ENCODE measurements at regions not wholly inside any gene's neighbourhood (a gene's known extent, or its start where the extent isn't known, plus 50 kb on each side); places are given as distances from the start of the nearest gene placed in this dataset.

DNA sequence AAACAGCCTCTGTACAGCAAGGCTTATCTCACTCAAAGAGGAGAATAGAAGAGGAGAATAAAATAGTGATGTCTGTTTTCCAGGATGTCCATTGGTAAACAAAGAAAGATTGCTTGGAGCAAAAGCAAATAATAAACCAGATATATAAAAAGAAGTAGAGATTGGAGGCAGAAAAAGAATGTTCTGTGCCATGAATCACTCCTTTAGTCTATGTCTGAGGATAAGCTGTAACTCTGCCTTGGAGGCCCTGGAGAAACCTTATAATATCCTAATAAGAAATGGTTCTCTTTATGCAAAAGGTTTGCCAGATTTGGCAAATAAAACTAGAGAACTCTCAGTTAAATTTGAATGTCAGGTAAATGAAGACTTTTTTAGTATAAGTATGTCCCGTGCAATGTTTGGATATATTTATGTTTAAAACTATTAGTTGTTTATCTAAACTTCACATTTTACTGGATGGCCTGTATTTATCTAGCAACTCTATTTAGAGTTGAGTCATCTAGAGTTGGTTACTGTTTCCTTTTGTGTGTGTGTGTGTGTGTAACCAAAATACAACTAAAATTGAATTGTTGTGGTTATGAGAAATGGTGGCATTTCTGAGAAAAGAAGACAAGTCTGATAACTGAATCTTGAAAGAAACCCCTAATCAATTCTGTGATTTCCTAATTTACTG lies 510.3 kb upstream of the SETBP1 start:
- Histone ChIP-seq H3K4me1 (ENCODE audit: control insufficient read depth in 2 of 3, insufficient read depth in 2 of 3, low read depth in 1 of 3, low read length in 3 of 3) (no peaks in the 10 kb centered on the region), H3K36me3 (ENCODE audit: control insufficient read depth in 2 of 3, insufficient read depth in 3 of 3, low read length in 3 of 3) (no peaks in the 10 kb centered on the region), H3K27ac (ENCODE audit: low read depth in 2 of 2, low read length in 2 of 2) (no peak overlapping the region), H3K9me3 (ENCODE audit: control insufficient read depth in 2 of 3, insufficient read depth in 1 of 3, low read length in 3 of 3) (no peaks in the 10 kb centered on the region), H3K9ac (ENCODE audit: low read length in 3 of 3) (no peak overlapping the region), H3K27me3 (ENCODE audit: control insufficient read depth, insufficient read depth, low read length) (no peaks in the 10 kb centered on the region), H3K4me3 (ENCODE audit: low read length in 3 of 3) (no peak overlapping the region)
- intact Hi-C loops (cut with DNase I) = no loop called here
- DNase-seq (no peak), FAIRE-seq (no peak)
- TF ChIP-seq CTCF (IDR thresholded peaks at IDR 0.05; ENCODE audit: borderline replicate concordance, extremely low read depth, insufficient read depth) = no peak

- intact Hi-C loops (cut with DNase I) = no loop called here
- DNase-seq = no peak
- Histone ChIP-seq H3K4me1 (ENCODE audit: control insufficient read depth in 2 of 3, insufficient read depth in 2 of 3, low read depth in 1 of 3, low read length in 3 of 3) (no peaks in the 10 kb centered on the region), H3K27me3 (ENCODE audit: control insufficient read depth, insufficient read depth, low read length) (no peaks in the 10 kb centered on the region), H3K27ac (ENCODE audit: low read depth in 2 of 2, low read length in 2 of 2) (no peak overlapping the region), H3K4me3 (ENCODE audit: low read length in 3 of 3) (no peak overlapping the region), H3K9ac (ENCODE audit: low read length in 3 of 3) (no peak overlapping the region), H3K36me3 (ENCODE audit: control insufficient read depth in 2 of 3, insufficient read depth in 3 of 3, low read length in 3 of 3) (no peaks in the 10 kb centered on the region), H3K9me3 (ENCODE audit: control insufficient read depth in 2 of 3, insufficient read depth in 1 of 3, low read length in 3 of 3) (no peaks in the 10 kb centered on the region)
- TF ChIP-seq CTCF (IDR thresholded peaks at IDR 0.05; ENCODE audit: borderline replicate concordance, extremely low read depth, insufficient read depth) = no peak
- FAIRE-seq = no peak
Observed at GRCh38 chr18:44171301-44171700, 509.4 kb upstream of the SETBP1 start.

GRCh38 chr18:44175891-44176290 lies 504.8 kb upstream of the SETBP1 start:
- H3K27ac ChIP-seq (ENCODE audit: low read depth in 2 of 2, low read length in 2 of 2) = no peak overlapping the region
- FAIRE-seq = no peak
- intact Hi-C loops (cut with DNase I) = no loop called here

More at GRCh38 chr18:44175891-44176290, 504.8 kb upstream of the SETBP1 start:
- no peaks in the 10 kb centered on the region for H3K9me3 ChIP-seq (ENCODE audit: control insufficient read depth in 2 of 3, insufficient read depth in 1 of 3, low read length in 3 of 3)
- H3K27me3 ChIP-seq (ENCODE audit: control insufficient read depth, insufficient read depth, low read length) = no peaks in the 10 kb centered on the region
- TF ChIP-seq CTCF (IDR thresholded peaks at IDR 0.05; ENCODE audit: borderline replicate concordance, extremely low read depth, insufficient read depth) = no peak
- no peaks in the 10 kb centered on the region for H3K4me1 ChIP-seq (ENCODE audit: control insufficient read depth in 2 of 3, insufficient read depth in 2 of 3, low read depth in 1 of 3, low read length in 3 of 3)
- H3K4me3 ChIP-seq (ENCODE audit: low read length in 3 of 3) = no peak overlapping the region
- H3K36me3 ChIP-seq (ENCODE audit: control insufficient read depth in 2 of 3, insufficient read depth in 3 of 3, low read length in 3 of 3) = no peaks in the 10 kb centered on the region
- DNase-seq = no peak
- no peak overlapping the region for H3K9ac ChIP-seq (ENCODE audit: low read length in 3 of 3)

All from kidney (tissue), 13 donors.